Natural killer cell (primary cell): ENCODE measurements at regions not wholly inside any gene's neighbourhood (a gene's known extent, or its start where the extent isn't known, plus 50 kb on each side); places are given as distances from the start of the nearest gene placed in this dataset.

ENCODE experiments used
- ATAC-seq, 3 donors: fragments of 150-1000 bp in 2 of 3; fragments of 200-7000 bp in 1 of 3; cut with Tn5 transposase; 1 replicate in 1 of 3; 2 replicates in 2 of 3; pipeline ENCODE4 v1.10.0; 2021; ENCODE audit warnings: mild to moderate bottlenecking in 2 of 3, moderate library complexity in 2 of 3
- DNase-seq, 2 donors: peaks; one replicate each; pipeline versions ENCODE4 v3.0.0 to v3.0.0-alpha.2; 2013 to 2021; ENCODE audit warnings: mixed read lengths in 1 of 2
- H3K27ac ChIP-seq: one replicate; pipeline ENCODE4 v1.5.1; 2013; ENCODE audit warnings: mild to moderate bottlenecking, low read length
- H3K27me3 ChIP-seq: one replicate; pipeline ENCODE4 v1.6.1; 2013; ENCODE audit warnings: low read length; ENCODE audit not compliant: control insufficient read depth, insufficient read depth
- H3K36me3 ChIP-seq: one replicate; pipeline ENCODE4 v1.6.1; 2013; ENCODE audit warnings: low read length; ENCODE audit not compliant: control insufficient read depth, insufficient read depth
- H3K4me1 ChIP-seq: one replicate; pipeline ENCODE4 v1.6.1; 2013; ENCODE audit warnings: low read length; ENCODE audit not compliant: control insufficient read depth, insufficient read depth
- H3K4me3 ChIP-seq: one replicate; pipeline ENCODE4 v1.5.1; 2013; ENCODE audit warnings: low read length
- H3K9me3 ChIP-seq: one replicate; pipeline ENCODE4 v1.6.1; 2013; ENCODE audit warnings: low read length; ENCODE audit not compliant: control insufficient read depth, insufficient read depth
- H3K27ac Mint-ChIP-seq, 2 donors: one replicate each; pipeline ENCODE4 v1.8.0; 2022; ENCODE audit warnings: mild to moderate bottlenecking in 2 of 2, mixed read lengths in 2 of 2, moderate library complexity in 1 of 2
- H3K27me3 Mint-ChIP-seq, 2 donors: one replicate each; pipeline ENCODE4 v1.8.0; 2022; ENCODE audit warnings: low read depth in 2 of 2, mixed read lengths in 2 of 2
- H3K36me3 Mint-ChIP-seq: one replicate; pipeline ENCODE4 v1.8.0; 2022; ENCODE audit warnings: mixed read lengths
- H3K4me1 Mint-ChIP-seq, 2 donors: one replicate each; pipeline ENCODE4 v1.8.0; 2022; ENCODE audit warnings: mixed read lengths in 2 of 2
- H3K4me3 Mint-ChIP-seq: one replicate; pipeline ENCODE4 v1.8.0; 2022; ENCODE audit warnings: mild to moderate bottlenecking, moderate library complexity, mixed read lengths
- H3K9me3 Mint-ChIP-seq, 2 donors: one replicate each; pipeline ENCODE4 v1.8.0; 2022; ENCODE audit warnings: mixed read lengths in 2 of 2
- CTCF ChIP-seq: fragments of 200-600 bp; IDR thresholded peaks from one replicate; pipeline ENCODE4 v1.8.0; 2022; ENCODE audit warnings: antibody characterized with exemption
- WGBS: methylation state at CpG from one replicate; pipeline ENCODE4 v1.1.7; 2013; ENCODE audit warnings: missing lambda C conversion rate; ENCODE audit not compliant: insufficient coverage; 5-methylcytosine and 5-hydroxymethylcytosine counted together
- intact Hi-C: fragments of 100-400 bp; cut with micrococcal nuclease; formaldehyde crosslinking; loops from one replicate; pipeline ENCODE4 v1.14.2; 2022

- no CpG with 5 or more reads among the region's 1 CpG for WGBS
- DNase-seq (no peak), ATAC-seq (no peak)
- Mint-ChIP-seq H3K9me3 (no peaks in the 10 kb centered on the region), H3K27ac (no peak overlapping the region), H3K36me3 (no peaks in the 10 kb centered on the region), H3K27me3 (peaks cover 6 to 7% of the 10 kb centered on the region in 2 donors), H3K4me3 (no peak overlapping the region), H3K4me1 (no peaks in the 10 kb centered on the region)
- Histone ChIP-seq H3K9me3 (no peaks in the 10 kb centered on the region), H3K27me3 (no peaks in the 10 kb centered on the region), H3K27ac (no peak overlapping the region), H3K4me1 (no peaks in the 10 kb centered on the region), H3K36me3 (no peaks in the 10 kb centered on the region), H3K4me3 (no peak overlapping the region)
- no peak for TF ChIP-seq CTCF
- intact Hi-C loops: no loop called here
Observed at GRCh38 chr15:39228889-39229288, 352.0 kb upstream of the THBS1 start.

- Histone ChIP-seq H3K9me3 (no peaks in the 10 kb centered on the region), H3K4me1 (no peaks in the 10 kb centered on the region), H3K27ac (no peak overlapping the region), H3K27me3 (no peaks in the 10 kb centered on the region), H3K4me3 (no peak overlapping the region), H3K36me3 (no peaks in the 10 kb centered on the region)
- intact Hi-C loops: no loop called here
- ATAC-seq (no peak), DNase-seq (no peak)
- TF ChIP-seq CTCF: no peak
- Mint-ChIP-seq H3K9me3 (no peaks in the 10 kb centered on the region), H3K36me3 (no peaks in the 10 kb centered on the region), H3K4me3 (no peak overlapping the region), H3K4me1 (no peaks in the 10 kb centered on the region), H3K27me3 (peaks cover 6 to 7% of the 10 kb centered on the region in 2 donors), H3K27ac (no peak overlapping the region)
- 80% methylated on average over 8 of the region's 8 CpGs for WGBS
Observed at GRCh38 chr15:39230205-39230907, 350.5 kb upstream of the THBS1 start.

GRCh38 chr15:39230908-39231285, 350.0 kb upstream of the THBS1 start:
- Mint-ChIP-seq H3K4me1 (no peaks in the 10 kb centered on the region), H3K27ac (no peak overlapping the region)
- intact Hi-C loops: no loop called here

More at GRCh38 chr15:39230908-39231285, 350.0 kb upstream of the THBS1 start:
- no CpG with 5 or more reads among the region's 1 CpG for WGBS
- no peak overlapping the region for H3K27ac ChIP-seq
- peaks cover 6 to 7% of the 10 kb centered on the region in 2 donors for H3K27me3 Mint-ChIP-seq
- no peaks in the 10 kb centered on the region for H3K36me3 Mint-ChIP-seq
- no peaks in the 10 kb centered on the region for H3K27me3 ChIP-seq
- no peaks in the 10 kb centered on the region for H3K4me1 ChIP-seq
- no peak for ATAC-seq
- no peaks in the 10 kb centered on the region for H3K9me3 Mint-ChIP-seq
- H3K9me3 ChIP-seq: no peaks in the 10 kb centered on the region
- no peaks in the 10 kb centered on the region for H3K36me3 ChIP-seq
- no peak for DNase-seq
- H3K4me3 ChIP-seq: no peak overlapping the region
- H3K4me3 Mint-ChIP-seq: no peak overlapping the region
- TF ChIP-seq CTCF: no peak
